C1 segment of cervical spinal cord (tissue), 14 donors: ENCODE measurements at regions not wholly inside any gene's neighbourhood (a gene's known extent, or its start where the extent isn't known, plus 50 kb on each side); places are given as distances from the start of the nearest gene placed in this dataset.
"Not testable (repeated sequence)": the region's sequence is repeated elsewhere in the genome, so short reads cannot be mapped to it uniquely, and the experiment has no call there.

Experiments used
- DNase-seq, 14 donors: peaks; one replicate each; lab custom pipeline; 2025; lab: John Stamatoyannopoulos, UW

DNA sequence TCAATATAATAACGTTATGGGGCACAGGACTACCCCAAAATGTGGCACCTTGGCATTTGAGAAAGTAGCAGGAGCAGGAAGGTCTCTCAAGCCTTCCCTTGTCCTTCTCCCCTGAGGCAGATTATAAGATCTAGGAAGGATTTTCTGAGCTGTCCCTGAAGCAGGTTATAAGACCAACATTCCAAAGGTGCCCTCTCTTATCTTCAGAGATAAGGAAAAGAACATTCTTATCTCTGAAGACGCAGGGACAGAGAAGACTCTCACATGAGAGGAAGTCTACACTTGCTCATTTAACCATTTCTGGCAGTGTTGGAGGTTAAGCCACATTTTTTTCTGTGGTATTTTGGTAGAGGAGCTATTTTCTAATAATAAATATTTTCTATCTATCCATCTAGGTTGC is 437.9 kb upstream of the MAOA start:
- no peak for DNase-seq

DNA sequence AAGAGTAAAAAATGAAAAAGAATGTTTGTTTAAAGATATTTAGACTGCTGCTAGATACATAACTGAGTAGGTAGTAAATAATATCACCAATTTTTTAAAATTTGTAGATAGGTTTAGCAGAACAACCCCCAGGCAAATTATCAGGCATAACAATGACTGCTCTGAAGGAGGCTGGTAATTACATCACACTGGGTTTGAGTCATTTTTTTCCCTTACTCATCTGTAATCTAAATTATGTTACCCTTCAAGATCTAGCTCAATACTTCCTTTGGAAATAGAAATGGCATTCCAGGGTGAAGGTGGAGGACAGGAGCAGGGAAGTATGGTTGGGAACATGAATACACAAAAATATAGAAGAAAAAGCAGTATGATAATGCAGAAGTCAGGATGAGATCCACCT is 431.6 kb upstream of the MAOA start:
- no peak for DNase-seq

DNA sequence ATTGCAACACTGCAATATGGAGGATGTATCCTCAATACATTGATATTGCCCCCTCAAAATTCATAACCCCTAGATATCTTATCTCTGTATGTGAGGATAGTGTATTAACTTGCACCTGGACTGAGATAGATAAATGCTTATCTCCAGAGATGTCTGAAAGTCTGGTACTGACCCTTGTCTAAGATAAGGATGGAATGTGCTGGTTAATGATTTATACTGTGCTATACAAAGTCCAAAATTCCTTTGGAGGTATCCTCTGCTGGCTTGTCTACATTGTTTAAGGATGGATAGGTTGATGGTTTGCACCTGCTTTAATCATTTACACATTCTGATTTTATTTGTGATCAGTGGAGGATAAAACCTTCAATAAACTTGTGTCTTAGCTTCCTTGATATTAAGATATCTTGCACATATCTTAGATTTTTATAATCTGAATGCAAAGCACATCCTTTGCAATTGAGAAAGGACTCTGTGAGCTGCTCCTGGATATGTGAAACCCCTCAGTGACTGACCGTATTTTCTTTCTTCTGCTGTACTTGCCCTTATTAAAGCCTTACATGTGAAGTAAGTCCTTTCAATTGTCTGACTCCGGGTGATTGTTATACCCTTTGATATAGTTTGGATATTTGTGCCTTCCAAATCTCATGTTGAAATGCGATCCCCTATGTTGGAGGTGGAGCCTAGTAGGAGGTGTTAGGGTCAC is 430.3 kb upstream of the MAOA start:
- DNase-seq: no peak

DNA sequence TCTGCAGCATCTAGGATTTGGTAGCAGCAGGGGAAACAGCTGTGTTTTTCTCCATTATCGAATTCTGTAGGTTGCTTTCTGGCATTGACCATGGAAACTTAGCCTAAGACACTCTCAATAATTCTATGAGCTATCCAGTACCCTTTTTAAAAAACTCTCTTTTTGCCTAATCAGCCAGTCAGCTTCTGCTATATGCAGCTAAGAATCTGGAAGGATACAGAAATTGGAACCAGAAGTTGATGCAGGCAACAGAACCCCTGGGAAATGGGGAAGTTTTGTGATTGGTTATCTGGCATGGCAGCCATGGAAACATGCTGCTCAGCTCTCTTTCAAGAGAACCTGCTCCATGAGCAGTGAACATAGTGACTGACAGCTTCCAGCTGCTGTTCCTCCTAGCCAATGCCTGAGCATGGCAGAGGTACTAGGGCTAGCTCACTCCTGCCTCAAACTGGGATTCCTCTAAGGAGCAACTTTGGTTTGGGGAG is 417.6 kb upstream of the MAOA start:
- no peak for DNase-seq

DNA sequence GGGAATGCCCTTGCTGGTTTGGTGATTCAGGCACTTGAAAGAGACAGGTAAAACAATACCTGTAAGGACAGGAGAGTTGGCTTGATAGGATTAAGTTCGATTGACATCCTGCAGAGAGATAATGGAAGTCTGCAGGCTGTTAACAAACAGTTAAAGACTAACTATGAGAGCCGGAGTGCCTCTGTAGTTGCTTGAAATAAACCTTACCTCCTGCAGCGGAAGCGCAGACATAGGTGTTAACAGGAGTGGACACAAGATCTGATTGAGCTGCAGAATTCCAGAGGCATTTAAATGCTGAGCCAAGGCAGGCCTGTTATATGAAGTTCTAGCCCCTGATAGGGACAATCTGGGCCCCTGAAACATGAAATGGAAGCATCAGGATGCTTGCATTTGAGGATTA is 416.7 kb upstream of the MAOA start:
- DNase-seq: no peak

DNA sequence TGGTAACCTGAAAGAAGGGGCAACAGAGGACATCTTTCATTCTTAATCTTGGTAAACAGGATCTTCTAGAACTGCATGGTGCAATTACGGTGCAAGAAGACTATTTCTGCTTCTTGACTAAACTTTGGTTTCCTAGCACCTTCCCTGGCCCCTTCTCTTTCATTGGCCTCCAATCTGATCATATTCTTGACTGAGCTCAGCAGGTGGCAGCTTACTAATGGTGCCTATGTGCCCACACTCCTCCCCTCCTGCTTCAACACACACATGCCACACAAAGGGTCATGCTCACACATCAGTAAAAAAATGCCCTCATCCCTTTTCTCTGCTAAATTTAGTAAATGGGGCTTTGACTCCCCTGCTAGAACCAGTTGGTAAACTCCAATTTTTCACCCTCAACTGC is 400.5 kb upstream of the MAOA start:
- DNase-seq: no peak

DNA sequence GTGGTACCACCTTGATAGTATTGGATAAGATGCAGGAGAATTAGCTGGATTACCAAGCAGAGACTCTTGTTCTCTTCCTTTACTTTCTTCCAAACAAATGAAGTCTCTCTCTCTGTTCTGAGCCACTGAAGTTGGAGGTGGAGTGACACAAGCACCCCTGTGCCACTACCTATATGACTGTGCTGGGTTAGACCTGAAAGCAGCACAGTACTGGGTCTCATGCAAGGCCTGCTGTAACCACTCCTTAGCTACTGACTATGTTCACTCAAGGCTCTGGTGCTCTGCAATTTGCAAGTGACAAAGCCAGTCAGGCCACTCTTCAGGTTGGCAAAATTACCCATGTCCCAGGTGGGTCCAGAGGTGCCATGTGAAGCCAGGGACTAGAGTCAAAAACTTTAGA is 389.6 kb upstream of the MAOA start:
- no peak for DNase-seq

DNA sequence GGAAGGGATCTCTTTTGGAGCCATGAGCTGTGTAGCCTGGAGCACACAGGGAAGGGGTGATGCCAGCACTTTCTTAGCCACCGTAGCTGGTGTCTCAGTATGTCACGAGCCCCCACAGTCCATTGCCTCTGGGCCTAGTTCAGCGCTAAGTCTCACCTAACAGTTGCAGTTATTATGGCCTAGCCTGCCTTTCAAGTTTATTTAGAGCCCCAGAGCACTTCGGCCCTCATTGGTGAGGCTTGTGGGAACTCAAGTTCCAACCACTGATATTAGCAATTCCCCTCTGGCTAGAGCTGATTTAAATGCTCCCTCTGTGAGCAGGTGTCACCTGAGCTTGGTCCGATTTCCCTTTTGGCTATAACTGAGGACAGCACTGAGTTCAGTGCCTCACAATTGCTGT is 388.4 kb upstream of the MAOA start:
- DNase-seq: no peak

DNA sequence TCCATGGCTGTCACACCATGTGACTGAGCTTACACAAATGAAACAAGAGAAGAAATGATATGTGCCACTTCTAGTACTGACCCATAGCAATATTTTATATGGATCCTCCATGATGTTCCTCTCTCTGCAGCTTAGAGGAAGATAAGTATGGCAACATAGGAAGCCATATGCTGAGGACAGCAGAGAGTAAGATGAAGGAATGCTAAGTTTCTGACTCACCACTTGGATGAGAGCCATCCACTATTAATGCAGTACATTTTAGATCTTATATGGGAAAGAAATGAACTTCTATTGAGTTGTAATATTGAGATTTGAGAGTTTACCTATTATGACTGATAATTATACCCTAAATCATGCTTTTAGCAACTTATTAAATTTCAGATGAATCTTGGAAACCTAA is 386.9 kb upstream of the MAOA start:
- no peak for DNase-seq

DNA sequence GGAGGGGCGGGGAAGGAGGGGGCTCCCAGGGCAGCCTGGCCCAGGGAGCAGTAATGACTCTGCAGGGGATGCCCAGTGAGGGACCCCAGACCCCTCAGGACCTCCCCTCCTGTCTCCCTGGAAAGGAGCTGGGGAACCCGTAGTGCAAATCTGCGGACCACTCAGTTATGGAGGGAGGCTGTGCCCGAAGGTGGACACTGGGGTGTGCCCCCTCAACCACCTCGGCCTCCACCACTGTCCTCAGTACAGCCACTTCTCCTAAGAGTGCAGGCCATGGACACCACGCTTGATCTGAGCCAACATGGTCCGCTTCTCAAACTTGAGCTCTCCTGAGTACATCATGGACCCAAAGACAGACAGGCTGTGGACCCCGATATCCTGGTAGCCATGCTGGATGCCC is 378.2 kb upstream of the MAOA start:
- no peak for DNase-seq

DNA sequence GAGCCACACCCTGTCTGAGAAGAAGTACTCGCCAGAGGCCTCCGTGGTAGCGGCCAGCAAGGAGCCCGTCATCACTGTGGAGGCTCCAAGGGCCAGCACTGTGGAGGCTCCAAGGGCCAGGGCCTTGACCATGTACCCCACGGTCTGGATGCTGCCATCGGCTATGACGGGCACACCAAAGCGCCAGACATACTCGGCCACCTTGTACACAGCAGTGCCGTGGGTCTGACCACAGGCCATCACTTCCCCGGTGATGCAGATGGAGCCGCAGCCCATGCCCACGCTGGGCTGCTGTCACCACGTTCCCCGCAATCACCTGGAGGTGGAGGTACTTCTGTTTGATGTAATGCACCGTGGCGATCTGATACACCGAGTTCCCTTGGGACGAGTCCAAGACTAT is 377.7 kb upstream of the MAOA start:
- DNase-seq: no peak

DNA sequence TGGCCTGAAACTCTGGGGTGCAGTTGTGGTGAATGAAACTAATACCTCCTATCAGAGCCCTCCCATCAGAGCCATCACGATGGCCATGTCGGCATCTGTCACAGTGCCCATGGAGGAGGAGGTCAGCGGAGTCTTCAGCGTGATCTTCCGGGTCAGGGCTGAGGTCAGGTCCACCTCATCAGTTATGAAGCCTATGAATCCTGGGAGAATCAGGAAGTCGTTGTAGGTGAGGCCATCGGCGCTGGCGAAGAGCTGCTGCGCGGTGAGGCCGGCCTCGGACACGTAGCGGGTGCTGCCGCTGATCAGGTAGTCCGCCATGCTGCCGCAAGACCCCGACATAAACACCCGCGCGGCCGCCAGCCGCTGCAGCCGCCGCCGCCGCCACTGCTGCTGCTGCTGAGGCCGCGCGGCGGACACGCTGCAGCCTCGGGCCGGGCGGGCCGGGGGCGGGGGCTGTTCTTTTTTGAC is 376.7 kb upstream of the MAOA start:
- DNase-seq: no peak

DNA sequence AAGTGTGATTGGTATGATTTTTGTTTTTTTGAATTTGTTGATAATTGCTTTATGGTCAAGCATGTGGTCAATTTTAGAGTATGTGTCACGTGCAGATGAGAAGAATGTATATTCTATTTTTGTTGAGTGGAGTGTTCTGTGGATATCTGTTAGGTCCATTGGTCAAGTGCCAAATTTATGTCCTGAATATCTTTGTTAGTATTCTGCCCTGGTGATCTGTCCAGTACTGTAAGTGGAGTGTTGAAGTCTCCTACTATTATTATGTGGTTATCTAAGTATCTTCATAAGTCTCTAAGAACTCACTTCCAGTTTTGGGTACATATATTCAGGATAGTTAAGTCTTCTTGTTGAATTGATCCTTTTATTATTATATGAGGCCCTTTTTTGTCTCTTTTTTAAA is 372.9 kb upstream of the MAOA start:
- DNase-seq: no peak

DNA sequence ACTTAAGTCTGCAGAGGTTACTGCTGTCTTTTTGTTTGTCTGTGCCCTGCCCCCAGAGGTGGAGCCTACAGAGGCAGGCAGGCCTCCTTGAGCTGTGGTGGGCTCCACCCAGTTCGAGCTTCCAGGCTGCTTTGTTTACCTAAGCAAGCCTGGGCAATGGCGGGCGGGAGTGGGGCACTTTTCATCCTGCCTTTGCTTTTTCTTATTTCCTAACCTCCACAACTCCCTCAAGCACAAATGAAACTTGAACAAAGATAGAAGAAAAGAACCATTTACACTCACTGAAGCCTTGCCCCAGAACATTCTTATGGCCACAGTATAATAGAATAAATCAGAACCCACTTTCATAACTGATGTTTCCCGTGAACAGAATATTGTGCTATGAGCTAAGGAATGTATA is 344.5 kb upstream of the MAOA start:
- not testable (repeated sequence) for DNase-seq

DNA sequence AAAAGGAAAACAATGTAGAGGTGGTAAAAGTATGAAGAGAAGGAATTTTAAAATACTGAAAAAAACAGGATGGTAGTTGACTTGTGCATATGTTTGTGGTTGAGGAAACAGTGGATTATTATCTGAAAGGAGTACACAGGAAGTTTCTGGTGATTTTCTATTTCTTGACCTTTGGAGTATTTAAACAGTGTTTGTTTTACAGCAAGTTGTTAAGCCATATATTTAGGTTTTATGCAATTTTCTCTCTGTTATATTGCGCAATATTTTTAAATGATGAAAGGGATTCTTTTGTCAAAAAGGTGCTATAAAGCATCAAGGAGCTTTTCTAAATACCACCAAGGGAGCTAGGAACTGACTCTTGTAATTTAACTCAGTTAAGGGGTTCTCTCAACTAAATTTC is 343.1 kb upstream of the MAOA start:
- DNase-seq: no peak

DNA sequence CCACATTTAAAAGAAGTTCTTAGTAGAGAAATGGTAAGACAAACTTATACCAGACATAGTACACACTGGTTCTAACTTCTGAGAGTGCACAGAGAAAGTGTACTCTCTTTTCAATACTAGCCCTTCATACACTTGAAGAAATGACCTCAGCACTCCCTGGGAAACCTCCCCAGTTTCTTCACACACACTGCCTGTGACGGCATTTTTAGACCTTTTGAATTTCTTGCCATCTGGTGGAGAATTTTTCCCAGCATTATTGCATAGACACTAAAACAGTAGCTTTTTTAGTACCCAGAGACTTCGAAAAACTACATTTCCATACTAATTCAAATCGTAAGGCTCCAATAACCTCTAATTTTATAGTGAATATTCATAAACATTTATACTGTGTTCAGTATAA is 341.6 kb upstream of the MAOA start:
- no peak for DNase-seq

DNA sequence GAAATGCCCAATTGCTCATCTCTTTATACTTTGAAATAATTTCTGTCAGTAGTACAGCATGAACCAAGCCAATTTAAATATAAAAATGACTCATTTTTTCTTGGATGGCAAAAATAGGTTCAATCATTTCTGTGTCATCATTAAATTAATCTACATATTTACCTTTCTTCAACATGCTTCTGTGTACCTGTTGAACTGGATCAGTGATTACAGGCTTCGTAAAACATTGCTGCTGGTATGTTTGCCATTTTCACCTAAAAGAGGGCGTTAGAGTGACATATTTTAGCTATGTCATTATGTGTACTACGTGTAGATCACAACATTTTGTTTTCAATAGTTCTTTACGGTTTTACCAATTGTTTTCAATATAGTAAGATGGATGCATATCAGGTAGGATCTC is 340.5 kb upstream of the MAOA start:
- DNase-seq: no peak

DNA sequence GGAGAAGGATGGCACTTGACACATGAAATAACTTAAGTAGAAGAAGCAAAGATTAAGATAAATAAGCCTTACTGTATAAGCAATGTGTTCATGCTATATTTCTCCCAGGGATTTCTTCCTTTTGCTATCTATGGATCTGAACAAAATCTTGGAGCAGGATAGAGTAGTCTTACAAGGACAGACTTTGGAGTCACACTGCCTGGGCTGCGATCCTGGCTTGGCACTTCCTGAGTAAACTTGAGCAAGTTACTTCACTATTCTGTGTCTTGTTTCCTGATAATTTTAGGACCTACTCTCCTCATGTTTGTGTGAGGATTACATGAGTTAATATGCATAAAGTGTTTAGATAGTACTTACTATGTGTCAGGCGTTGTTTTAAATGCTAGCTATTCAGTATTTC is 340.0 kb upstream of the MAOA start:
- DNase-seq: no peak

DNA sequence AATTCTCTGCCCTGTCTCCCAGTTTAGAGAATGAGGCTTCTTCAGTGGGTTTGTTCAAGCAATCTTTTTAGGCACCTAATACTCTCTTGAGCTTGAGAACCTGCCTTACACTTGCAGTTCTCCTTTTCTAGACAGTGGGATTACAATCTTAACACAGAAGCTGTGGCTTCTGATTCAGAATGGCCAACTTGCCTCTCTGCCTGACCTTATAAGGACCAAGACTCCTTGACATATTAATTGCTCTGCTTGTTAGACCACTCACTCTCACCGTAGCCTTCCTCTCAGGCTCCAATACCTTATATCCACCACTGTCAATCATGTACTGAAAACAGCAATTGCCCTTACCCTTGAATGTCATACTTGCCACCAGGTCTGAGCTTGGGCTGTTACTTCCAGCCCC is 338.7 kb upstream of the MAOA start:
- no peak for DNase-seq

DNA sequence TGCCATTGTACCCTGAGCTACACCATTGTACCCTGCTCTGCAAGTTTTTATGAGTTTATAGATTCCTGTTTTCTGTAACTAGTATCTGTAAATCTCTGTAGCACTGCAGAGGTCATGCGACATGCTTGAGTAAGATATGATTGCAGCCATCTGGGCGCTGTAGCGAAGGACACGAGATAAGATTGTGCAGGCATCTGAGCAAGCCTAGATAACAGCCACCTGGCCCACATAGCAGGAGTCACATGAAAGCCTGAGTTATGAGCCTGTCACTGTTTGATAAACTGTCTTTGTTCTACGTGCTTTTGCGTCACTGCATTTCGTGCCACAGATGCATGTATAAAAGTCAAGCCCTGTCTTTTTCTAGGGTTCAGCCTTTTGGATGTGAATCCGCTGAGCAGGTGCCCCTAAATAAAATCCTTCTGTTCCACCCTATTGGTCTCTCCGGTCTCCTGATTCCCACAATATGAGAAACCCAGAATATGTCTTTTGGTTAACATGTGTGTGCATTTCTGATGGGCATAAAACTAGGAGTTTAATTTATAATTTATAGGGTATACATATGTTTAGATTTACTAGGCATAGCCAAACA is 327.6 kb upstream of the MAOA start:
- no peak for DNase-seq

DNA sequence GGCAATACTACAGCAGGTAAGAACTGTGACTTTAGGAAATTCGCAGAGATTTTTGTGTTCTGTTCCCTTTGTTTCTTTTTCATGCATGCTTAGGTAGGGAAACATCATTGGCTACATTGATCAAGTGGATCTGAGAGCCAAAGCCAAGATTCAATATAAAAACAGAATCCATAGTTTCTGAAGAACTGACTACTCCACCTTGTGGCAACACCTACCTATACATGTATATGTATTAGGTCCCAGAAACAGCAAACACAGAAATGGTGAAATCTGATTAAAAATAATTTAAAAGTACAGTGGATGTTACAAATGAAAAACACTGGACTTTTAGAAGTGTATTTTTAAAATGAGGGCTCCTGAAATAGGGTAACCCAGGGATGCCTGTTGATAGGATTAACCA is 322.6 kb upstream of the MAOA start:
- no peak for DNase-seq

DNA sequence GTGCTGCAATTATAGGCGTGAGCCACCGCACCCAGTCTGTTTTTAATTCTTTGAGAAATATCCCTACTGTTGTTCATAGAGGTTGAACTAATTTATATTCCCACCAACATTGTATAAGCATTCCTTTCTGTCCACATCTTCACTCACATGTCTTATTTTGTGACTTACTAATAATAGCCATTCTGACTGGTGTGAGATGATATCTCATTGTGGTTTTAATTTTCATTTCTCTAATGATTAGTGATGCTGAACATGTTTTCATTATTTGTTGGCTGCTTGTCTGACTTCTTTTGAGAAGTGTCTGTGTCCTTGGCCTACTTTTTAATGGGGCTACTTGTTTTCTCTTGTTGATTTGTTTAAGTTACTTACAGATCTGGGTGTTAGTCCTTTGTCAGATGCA is 310.9 kb upstream of the MAOA start:
- DNase-seq: no peak

DNA sequence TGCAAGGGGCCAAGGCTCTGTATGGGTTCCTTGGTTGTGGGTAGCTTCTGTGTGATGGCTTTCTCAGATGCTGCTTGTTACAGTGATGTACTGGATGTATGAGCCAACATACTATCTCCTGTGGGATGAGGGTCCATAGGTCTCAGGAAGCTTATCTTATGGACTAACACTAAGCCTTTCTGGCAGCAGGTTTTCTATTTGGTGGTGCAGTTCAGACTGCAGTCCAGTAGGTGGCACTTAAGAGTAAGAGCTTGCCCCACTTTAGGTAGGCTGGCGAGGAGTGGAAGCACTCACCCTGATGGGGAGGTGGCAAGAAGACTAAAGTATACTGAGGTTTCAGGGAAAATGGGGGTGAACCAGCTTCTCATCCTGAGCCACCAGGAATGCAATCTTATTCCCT is 306.7 kb upstream of the MAOA start:
- DNase-seq: no peak

DNA sequence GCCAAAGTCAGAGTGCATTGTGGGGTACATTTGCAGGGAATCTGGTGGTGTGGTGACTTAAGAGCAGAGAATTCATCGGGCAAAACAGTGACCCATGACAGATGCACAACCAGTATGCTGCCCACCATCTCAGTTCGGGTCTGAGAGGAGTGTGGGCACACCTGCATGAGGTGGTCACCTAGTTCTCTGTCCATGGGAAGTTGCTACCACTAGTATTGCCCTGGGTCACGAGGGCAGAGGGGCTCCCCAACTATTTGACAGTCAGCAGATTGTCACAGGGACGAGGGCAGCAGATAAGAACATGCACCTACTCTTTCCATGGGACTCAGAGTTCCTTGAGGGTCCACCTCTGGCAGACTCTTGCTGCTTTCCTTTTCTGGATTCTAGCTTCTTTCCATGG is 305.2 kb upstream of the MAOA start:
- DNase-seq: no peak
